GM20000 (cell line): ENCODE measurements at regions not wholly inside any gene's neighbourhood (a gene's known extent, or its start where the extent isn't known, plus 50 kb on each side); places are given as distances from the start of the nearest gene placed in this dataset.

Source experiments
- DNase-seq: peaks from one replicate; pipeline ENCODE4 v3.0.0; 2012; ENCODE audit warnings: low spot score
- CTCF ChIP-seq: IDR thresholded peaks from 2 replicates; pipeline ENCODE4 v1.5.1; 2012; ENCODE audit warnings: mild to moderate bottlenecking, control low read depth; ENCODE audit errors: extremely low read depth, missing control alignments

- DNase-seq, result peak; percentile 81
- TF ChIP-seq CTCF, result no peak
Observed at GRCh38 chr9:91162784-91163443, 198.8 kb downstream of the AUH start.

- no peak for TF ChIP-seq CTCF
- DNase-seq, result no peak
Observed at GRCh38 chr9:91163444-91163772, 198.3 kb downstream of the AUH start.

- no peak for DNase-seq
- TF ChIP-seq CTCF, result no peak
Observed at GRCh38 chr9:91163773-91164471, 197.8 kb downstream of the AUH start.
